SK-N-SH (cell line): ENCODE measurements at regions not wholly inside any gene's neighbourhood (a gene's known extent, or its start where the extent isn't known, plus 50 kb on each side); places are given as distances from the start of the nearest gene placed in this dataset.

Experiments used
- CTCF ChIA-PET: fragments of 300-600, 350-600 bp; formaldehyde crosslinking; extraction: SDS; loops from one replicate; lab custom pipeline; 2021; lab: Yijun Ruan, JAX
- POLR2A ChIA-PET: fragments of 350-600 bp; sonication (Branson Sonifier 250); formaldehyde crosslinking; extraction: SDS; loops from one replicate; lab custom pipeline; 2020; ENCODE audit warnings: antibody characterized with exemption, inconsistent platforms; lab: Yijun Ruan, JAX
- DNase-seq: peaks from one replicate; pipeline ENCODE4 v3.0.0; 2012
- H2AFZ ChIP-seq: fragments of 200-600 bp; sonication (generic); 2 replicates; pipeline ENCODE4 v1.8.1; 2016; ENCODE audit warnings: antibody characterized with exemption, mild to moderate bottlenecking, low read depth
- H3F3A ChIP-seq: fragments of 200-600 bp; sonication (generic); replicated peaks from 2 replicates; pipeline ENCODE3; 2016; ENCODE audit warnings: antibody characterized with exemption, mild to moderate bottlenecking; ENCODE audit not compliant: insufficient read depth
- H3K27ac ChIP-seq, 2 experiments: fragments of 200-500 bp in 1 of 2; fragments of 200-600 bp in 1 of 2; sonication (Bioruptor generic) in 1 of 2; sonication (generic), shearing (Covaris generic) in 1 of 2; 2 replicates each; pipeline versions ENCODE4 v1.5.1 to v1.6.1; 2014 to 2016; ENCODE audit warnings: low read depth in 2 of 2, inconsistent platforms in 1 of 2, low read length in 1 of 2, mild to moderate bottlenecking in 1 of 2, mixed read lengths in 1 of 2
- H3K27me3 ChIP-seq: fragments of 200-600 bp; sonication (generic), shearing (Covaris generic); 2 replicates; pipeline ENCODE4 v1.6.1; 2016; ENCODE audit warnings: mixed run types; ENCODE audit not compliant: insufficient read depth
- H3K36me3 ChIP-seq, 2 experiments: fragments of 200-500 bp in 1 of 2; fragments of 200-600 bp in 1 of 2; sonication (Bioruptor generic) in 1 of 2; sonication (generic) in 1 of 2; replicated peaks in 1 of 2; 2 replicates each; pipeline versions ENCODE3 to v1.5.1; 2014 to 2016; ENCODE audit warnings: low read length in 1 of 2, mild to moderate bottlenecking in 1 of 2; ENCODE audit not compliant: insufficient read depth in 2 of 2, control insufficient read depth in 1 of 2
- H3K4me1 ChIP-seq, 2 experiments: fragments of 200-500 bp in 1 of 2; fragments of 200-600 bp in 1 of 2; sonication (Bioruptor generic) in 1 of 2; sonication (generic), shearing (Covaris generic) in 1 of 2; 2 replicates each; pipeline versions ENCODE4 v1.5.1 to v1.6.1; 2014 to 2016; ENCODE audit warnings: low read depth in 1 of 2, low read length in 1 of 2, mixed run types in 1 of 2; ENCODE audit not compliant: insufficient read depth in 2 of 2, control insufficient read depth in 1 of 2
- H3K4me2 ChIP-seq: fragments of 200-600 bp; sonication (generic), shearing (Covaris generic); 2 replicates; pipeline ENCODE4 v1.6.1; 2017; ENCODE audit warnings: mixed run types
- H3K4me3 ChIP-seq, 2 experiments: fragments of 200-500 bp in 1 of 2; fragments of 200-600 bp in 1 of 2; sonication (Bioruptor generic) in 1 of 2; sonication (generic), shearing (Covaris generic) in 1 of 2; 2 replicates each; pipeline versions ENCODE4 v1.5.1 to v1.8.1; 2014 to 2016; ENCODE audit warnings: low read depth in 2 of 2, inconsistent platforms in 1 of 2, low read length in 1 of 2, mild to moderate bottlenecking in 1 of 2, mixed read lengths in 1 of 2, moderate library complexity in 1 of 2
- H3K79me2 ChIP-seq: fragments of 200-600 bp; sonication (generic); 2 replicates; pipeline ENCODE4 v1.8.1; 2017; ENCODE audit warnings: mild to moderate bottlenecking; ENCODE audit not compliant: insufficient read depth
- H3K9ac ChIP-seq: fragments of 200-600 bp; sonication (generic); 2 replicates; pipeline ENCODE4 v1.6.1; 2017; ENCODE audit warnings: mixed run types
- H3K9me2 ChIP-seq: fragments of 200-600 bp; sonication (generic); 2 replicates; pipeline ENCODE4 v1.6.1; 2017; ENCODE audit warnings: mixed run types
- H3K9me3 ChIP-seq: fragments of 200-600 bp; sonication (generic); 2 replicates; pipeline ENCODE4 v1.6.1; 2017; ENCODE audit warnings: mixed run types, mild to moderate bottlenecking, moderate library complexity
- H4K20me1 ChIP-seq: fragments of 200-600 bp; sonication (generic); 2 replicates; pipeline ENCODE4 v1.6.1; 2017; ENCODE audit warnings: mild to moderate bottlenecking, mixed run types; ENCODE audit not compliant: insufficient read depth
- CTCF ChIP-seq: fragments of 200-600 bp; sonication (generic); IDR thresholded peaks from 2 replicates; pipeline ENCODE4 v1.6.1; 2017; ENCODE audit warnings: antibody characterized with exemption, mild to moderate bottlenecking, moderate library complexity
- ELF1 ChIP-seq: IDR thresholded peaks from 2 replicates; pipeline ENCODE4 v1.4.0; 2012
- GATA2 ChIP-seq: sonication (generic); formaldehyde crosslinking; IDR thresholded peaks from 2 replicates; pipeline ENCODE4 v1.5.0; 2020; ENCODE audit warnings: mild to moderate bottlenecking, missing genetic modification reagents
- JUND ChIP-seq: IDR thresholded peaks from 2 replicates; pipeline ENCODE4 v1.4.0; 2012
- MAX ChIP-seq: IDR thresholded peaks from 2 replicates; pipeline ENCODE4 v1.4.0; 2012; ENCODE audit warnings: low read depth
- NFIC ChIP-seq: IDR thresholded peaks from 2 replicates; pipeline ENCODE4 v1.4.0; 2012; ENCODE audit warnings: borderline replicate concordance
- RFX5 ChIP-seq: IDR thresholded peaks from 2 replicates; pipeline ENCODE4 v1.6.1; 2012; ENCODE audit warnings: mild to moderate bottlenecking, improper control_type of control experiment, low read length
- SMC3 ChIP-seq: IDR thresholded peaks from 2 replicates; pipeline ENCODE4 v1.6.1; 2012; ENCODE audit warnings: low read depth, low read length, improper control_type of control experiment
- WGBS: methylation state at CpG from one replicate; pipeline ENCODE4 v1.1.6; 2017; ENCODE audit warnings: low lambda C conversion rate; 5-methylcytosine and 5-hydroxymethylcytosine counted together

GRCh38 chr21:28224191-28224726 lies 768.4 kb downstream of the LTN1 start:
- POLR2A ChIA-PET: no interaction called here
- Histone ChIP-seq H3K9me3 (no peaks in the 10 kb centered on the region), H3K4me1 (peaks cover 0 to 2% of the 10 kb centered on the region in 2 experiments; a peak in 2 of 4 replicates), H3K79me2 (no peaks in the 10 kb centered on the region), H4K20me1 (no peaks in the 10 kb centered on the region), H3F3A (peaks cover 7% of the 10 kb centered on the region), H3K9me2 (no peaks in the 10 kb centered on the region), H3K4me2 (no peak overlapping the region), H3K9ac (no peak overlapping the region), H3K4me3 (no peak overlapping the region), H3K36me3 (no peaks in the 10 kb centered on the region), H3K27ac (no peak overlapping the region), H2AFZ (no peak overlapping the region), H3K27me3 (no peaks in the 10 kb centered on the region)
- TF ChIP-seq RFX5 (no peak), ELF1 (no peak), MAX (no peak), CTCF (no peak), GATA2 (no peak), JUND (no peak), NFIC (no peak)
- no peak for DNase-seq
- 93% methylated on average over 6 of the region's 6 CpGs for WGBS
- CTCF ChIA-PET: no interaction called here

- H3K4me1 ChIP-seq: peaks cover 0 to 2% of the 10 kb centered on the region in 2 experiments; a peak in 2 of 4 replicates
- H3K9me2 ChIP-seq: no peaks in the 10 kb centered on the region
- no peaks in the 10 kb centered on the region for H3F3A ChIP-seq
- H3K4me3 ChIP-seq: no peak overlapping the region
- no peaks in the 10 kb centered on the region for H3K36me3 ChIP-seq
- no peaks in the 10 kb centered on the region for H3K9me3 ChIP-seq
- H2AFZ ChIP-seq: no peak overlapping the region
- no peaks in the 10 kb centered on the region for H4K20me1 ChIP-seq
- no peaks in the 10 kb centered on the region for H3K27me3 ChIP-seq
- H3K27ac ChIP-seq: no peak overlapping the region
- no peak overlapping the region for H3K4me2 ChIP-seq
- TF ChIP-seq CTCF (no peak), NFIC (no peak), SMC3 (no peak), JUND (no peak)
- CTCF ChIA-PET: interaction anchor here (1.1 kb wide), 1 partner anchor 28 kb away, joined by 4 read pairs; no protein-coding TSS in a partner anchor
- H3K9ac ChIP-seq: no peak overlapping the region
- WGBS: 76% methylated on average over 1 of the region's 1 CpG
- H3K79me2 ChIP-seq: no peaks in the 10 kb centered on the region
- POLR2A ChIA-PET: no interaction called here
- no peak for DNase-seq
These were observed 770.7 kb downstream of the LTN1 start for GRCh38 chr21:28221984-28222383.
